HepG2 (cell line): ENCODE measurements at regions not wholly inside any gene's neighbourhood (a gene's known extent, or its start where the extent isn't known, plus 50 kb on each side); places are given as distances from the start of the nearest gene placed in this dataset.
A peak's percentile ranks its signal among the peaks of the same experiment; 100 is the strongest.

Experiments used
- CTCF ChIP-seq: sonication (generic); formaldehyde crosslinking; IDR thresholded peaks from 2 replicates; pipeline ENCODE4 v1.5.0; 2020; ENCODE audit warnings: mild to moderate bottlenecking, missing genetic modification reagents, moderate library complexity
- HNRNPK ChIP-seq: fragments of 200-400 bp; formaldehyde crosslinking; IDR thresholded peaks from 2 replicates; pipeline ENCODE4 v1.6.1; 2018; ENCODE audit warnings: low read length, low read depth, moderate library complexity, mild to moderate bottlenecking; ENCODE audit not compliant: poor library complexity, severe bottlenecking
- HOXA9 ChIP-seq: sonication (generic); formaldehyde crosslinking; IDR thresholded peaks from 2 replicates; pipeline ENCODE4 v1.8.1; 2022; ENCODE audit warnings: missing genetic modification reagents, mild to moderate bottlenecking, moderate library complexity, borderline replicate concordance
- LBX2 ChIP-seq: sonication (generic); formaldehyde crosslinking; IDR thresholded peaks from 2 replicates; pipeline ENCODE4 v1.5.0; 2020; ENCODE audit warnings: missing genetic modification reagents, mild to moderate bottlenecking, borderline replicate concordance
- MEF2D ChIP-seq: sonication (generic); formaldehyde crosslinking; IDR thresholded peaks from 2 replicates; pipeline ENCODE4 v1.5.1; 2020; ENCODE audit warnings: mild to moderate bottlenecking, missing genetic modification reagents
- NCOA5 ChIP-seq: sonication (generic); formaldehyde crosslinking; IDR thresholded peaks from 2 replicates; pipeline ENCODE4 v1.4.0; 2020; ENCODE audit warnings: missing genetic modification reagents
- NR2F1 ChIP-seq, 2 experiments: fragments of 450-650 bp in 1 of 2; formaldehyde crosslinking in 1 of 2; IDR thresholded peaks; 2 replicates each; pipeline versions ENCODE4 v1.5.0 to v1.6.1; 2016 to 2020; ENCODE audit warnings: mild to moderate bottlenecking in 1 of 2, missing compliant biosample characterization in 1 of 2, missing genetic modification reagents in 1 of 2, moderate library complexity in 1 of 2
- PATZ1 ChIP-seq: sonication (generic); formaldehyde crosslinking; IDR thresholded peaks from 2 replicates; pipeline ENCODE4 v1.4.0; 2020; ENCODE audit warnings: missing genetic modification reagents
- PAWR ChIP-seq: sonication (generic); formaldehyde crosslinking; IDR thresholded peaks from 2 replicates; pipeline ENCODE4 v1.4.0; 2020; ENCODE audit warnings: missing genetic modification reagents, mild to moderate bottlenecking, borderline replicate concordance
- TBX2 ChIP-seq: sonication (generic); formaldehyde crosslinking; IDR thresholded peaks from 2 replicates; pipeline ENCODE4 v1.5.0; 2020; ENCODE audit warnings: missing genetic modification reagents, mild to moderate bottlenecking, borderline replicate concordance
- TMF1 ChIP-seq: sonication (generic); formaldehyde crosslinking; IDR thresholded peaks from 2 replicates; pipeline ENCODE4 v1.8.1; 2022; ENCODE audit warnings: low read depth, missing genetic modification reagents
- ZBTB7B ChIP-seq: sonication (generic); formaldehyde crosslinking; IDR thresholded peaks from 2 replicates; pipeline ENCODE4 v1.4.0; 2020; ENCODE audit warnings: missing genetic modification reagents
- ZFAT ChIP-seq: sonication (generic); formaldehyde crosslinking; conservative IDR thresholded peaks from 2 replicates; pipeline ENCODE4 v1.8.1; 2023; ENCODE audit warnings: missing genetic modification reagents, inconsistent platforms
- ZNF253 ChIP-seq: sonication (generic); formaldehyde crosslinking; IDR thresholded peaks from 2 replicates; pipeline ENCODE4 v1.8.0; 2022; ENCODE audit warnings: mild to moderate bottlenecking, missing genetic modification reagents, borderline replicate concordance
- ZNF263 ChIP-seq: sonication (generic); formaldehyde crosslinking; IDR thresholded peaks from 2 replicates; pipeline ENCODE4 v1.4.0; 2020; ENCODE audit warnings: missing genetic modification reagents
- ZNF547 ChIP-seq: sonication (generic); formaldehyde crosslinking; IDR thresholded peaks from 2 replicates; pipeline ENCODE4 v1.5.1; 2020; ENCODE audit warnings: mild to moderate bottlenecking, missing genetic modification reagents
- ZNF710 ChIP-seq: sonication (generic); formaldehyde crosslinking; IDR thresholded peaks from 2 replicates; pipeline ENCODE4 v1.5.0; 2020; ENCODE audit warnings: mild to moderate bottlenecking, missing genetic modification reagents, borderline replicate concordance
- ZNF746 ChIP-seq: sonication (generic); formaldehyde crosslinking; IDR thresholded peaks from 2 replicates; pipeline ENCODE4 v1.8.0; 2022; ENCODE audit warnings: mild to moderate bottlenecking, missing genetic modification reagents
- ZNF784 ChIP-seq: sonication (generic); formaldehyde crosslinking; IDR thresholded peaks from 2 replicates; pipeline ENCODE4 v1.5.1; 2020; ENCODE audit warnings: missing genetic modification reagents, mild to moderate bottlenecking, borderline replicate concordance
- TF ChIP-seq, protein P1 (sequence below), 2 experiments: fragments of 450-650 bp in 1 of 2; sonication (generic) in 1 of 2; formaldehyde crosslinking; IDR thresholded peaks; 2 replicates each; pipeline versions ENCODE4 v1.5.0 to v1.8.0; 2020 to 2022; ENCODE audit warnings: mild to moderate bottlenecking in 1 of 2, missing genetic modification reagents in 1 of 2

DNA sequence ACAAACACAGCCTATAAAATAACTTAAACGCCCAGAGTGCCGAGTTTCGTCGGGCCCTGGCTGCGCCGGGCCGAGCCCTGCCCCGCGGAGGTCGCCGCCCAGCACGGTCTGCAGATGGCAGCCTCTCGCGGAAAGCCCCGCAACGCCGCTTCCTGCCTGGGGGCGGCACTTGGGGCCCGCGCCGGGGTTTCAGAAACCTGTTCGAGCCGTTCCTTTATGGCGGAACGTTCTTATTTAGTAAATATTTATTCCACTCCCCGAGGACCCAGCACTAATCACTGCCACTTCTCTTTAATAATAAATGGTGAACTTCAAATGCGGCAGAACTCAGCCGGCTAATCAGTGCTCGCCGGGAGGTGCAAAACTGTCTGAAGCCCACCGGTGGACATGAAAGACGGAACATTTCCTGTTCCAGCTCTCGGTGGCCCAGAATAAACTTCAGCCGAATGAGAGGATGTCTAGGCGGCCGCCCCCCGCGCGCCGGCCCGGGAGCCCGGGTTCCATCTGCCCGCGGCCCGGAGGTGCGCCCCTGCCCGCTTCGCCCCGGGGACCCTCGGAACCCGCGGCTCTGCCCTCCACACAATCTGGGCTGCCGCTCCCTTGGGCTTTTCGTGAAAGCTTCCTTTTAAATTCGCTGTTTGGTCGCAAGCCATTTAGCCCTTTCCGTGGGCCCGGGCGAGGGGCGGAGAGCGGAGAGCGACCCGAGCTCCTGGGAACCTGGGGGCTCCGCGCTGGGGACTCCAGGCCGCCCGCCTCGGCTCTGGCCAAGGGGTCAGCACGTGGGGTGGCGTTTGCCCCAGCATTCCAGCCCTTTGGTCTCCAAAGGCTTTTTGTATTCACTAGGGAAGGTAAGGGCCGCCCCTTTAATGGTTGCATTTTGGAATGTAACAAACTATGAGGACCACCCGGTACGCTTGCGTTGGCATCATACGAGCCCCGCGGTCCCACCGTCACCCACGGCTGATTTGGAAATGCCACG is 110.8 kb upstream of the ATP11B start (continued):
- TF ChIP-seq HNRNPK (no peak), ZNF547 (CRISPR knock-in tag) (no peak), ZNF746 (no peak), HOXA9 (CRISPR knock-in tag) (no peak), ZBTB7B (CRISPR knock-in tag) (0 out of 2 replicates have a peak, but pooled peaks have one; percentile 52), ZNF710 (CRISPR knock-in tag) (no peak), ZFAT (CRISPR knock-in tag) (0 out of 2 replicates have a peak, but pooled peaks have one; percentile 42), LBX2 (no peak), TMF1 (no peak), TBX2 (CRISPR knock-in tag) (0 out of 2 replicates have a peak, but pooled peaks have one; percentile 17), ZNF253 (CRISPR knock-in tag) (no peak), NCOA5 (no peak), ZNF263 (CRISPR knock-in tag) (no peak), ZNF784 (no peak), NR2F1 (CRISPR knock-in tag; IDR thresholded peaks at IDR 0.05) (no peak), PATZ1 (peak; percentile 63; the same call in 1 of the 2 replicates), CTCF (CRISPR knock-in tag) (peak; percentile 55), MEF2D (CRISPR knock-in tag) (no peak), PAWR (CRISPR knock-in tag) (no peak)
- TF ChIP-seq, protein P1, sequence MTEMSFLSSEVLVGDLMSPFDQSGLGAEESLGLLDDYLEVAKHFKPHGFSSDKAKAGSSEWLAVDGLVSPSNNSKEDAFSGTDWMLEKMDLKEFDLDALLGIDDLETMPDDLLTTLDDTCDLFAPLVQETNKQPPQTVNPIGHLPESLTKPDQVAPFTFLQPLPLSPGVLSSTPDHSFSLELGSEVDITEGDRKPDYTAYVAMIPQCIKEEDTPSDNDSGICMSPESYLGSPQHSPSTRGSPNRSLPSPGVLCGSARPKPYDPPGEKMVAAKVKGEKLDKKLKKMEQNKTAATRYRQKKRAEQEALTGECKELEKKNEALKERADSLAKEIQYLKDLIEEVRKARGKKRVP (CRISPR knock-in tag; IDR thresholded peaks at IDR 0.05): no peak
